HG02943 (cell line): ENCODE measurements at regions not wholly inside any gene's neighbourhood (a gene's known extent, or its start where the extent isn't known, plus 50 kb on each side); places are given as distances from the start of the nearest gene placed in this dataset.
A peak's percentile ranks its signal among the peaks of the same experiment; 100 is the strongest.

Experiments used
- ATAC-seq: cut with Tn5 transposase; IDR thresholded peaks from one replicate; pipeline ENCODE4 v1.9.1; 2021; ENCODE audit warnings: mild to moderate bottlenecking, low read depth, moderate library complexity; ENCODE audit not compliant: unreplicated experiment

DNA sequence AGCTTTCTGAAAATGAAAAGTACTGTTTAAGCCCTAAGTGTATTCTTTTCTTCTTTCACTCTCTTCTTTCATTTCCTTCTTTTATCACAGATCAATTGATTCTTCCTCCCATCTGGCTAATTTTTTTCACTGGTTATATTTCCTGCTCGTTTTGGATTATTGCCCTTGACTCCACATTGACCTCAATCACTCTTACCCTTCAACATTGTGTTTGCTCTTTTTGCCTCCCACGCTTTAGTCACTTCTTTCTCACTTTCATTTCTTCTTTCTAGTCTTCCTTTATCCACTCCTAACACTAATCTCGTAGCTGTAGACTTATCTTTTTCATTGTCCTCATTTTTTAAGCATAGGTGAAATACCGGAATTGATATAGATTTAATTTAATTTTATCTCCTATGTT, 320.3 kb upstream of the VRK2 start:
- no peak for ATAC-seq

DNA sequence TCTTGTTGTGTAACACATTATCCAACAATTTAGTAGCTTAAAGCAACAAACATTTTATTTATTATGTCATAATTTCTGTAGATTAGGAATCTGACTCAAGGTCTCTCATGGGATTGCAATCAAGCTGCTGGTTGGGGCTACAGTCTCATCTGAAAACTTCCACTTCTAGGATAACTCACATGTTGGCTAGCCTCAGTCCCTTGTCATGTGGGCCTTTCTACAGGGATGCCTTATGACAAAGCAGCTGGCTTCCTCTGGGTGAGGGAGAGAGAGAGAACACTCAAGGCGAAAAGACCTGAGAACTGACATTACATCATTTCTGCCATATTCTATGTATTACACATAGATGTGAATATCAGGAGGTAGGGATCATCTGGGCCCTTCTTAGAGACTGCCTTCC, 317.9 kb upstream of the VRK2 start:
- ATAC-seq, result no peak

DNA sequence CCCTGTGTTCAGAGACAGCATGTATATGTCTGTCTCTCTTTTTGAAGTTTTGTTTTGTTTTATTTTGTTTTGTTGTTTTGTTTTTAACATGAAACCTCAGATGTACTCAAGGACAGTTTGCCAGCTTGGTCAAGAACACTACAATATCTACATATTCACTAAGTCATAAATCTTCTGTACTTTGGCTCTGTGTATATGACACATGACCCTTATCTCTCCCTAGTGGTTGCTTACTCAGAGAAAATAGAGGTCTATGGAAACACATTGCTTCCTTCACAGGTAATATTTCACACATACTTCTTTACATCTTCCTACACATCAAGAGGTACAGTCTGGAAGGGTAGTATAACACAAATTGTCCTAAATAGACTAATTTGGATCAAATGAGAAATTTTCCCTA, 312.6 kb upstream of the VRK2 start:
- ATAC-seq, result no peak

DNA sequence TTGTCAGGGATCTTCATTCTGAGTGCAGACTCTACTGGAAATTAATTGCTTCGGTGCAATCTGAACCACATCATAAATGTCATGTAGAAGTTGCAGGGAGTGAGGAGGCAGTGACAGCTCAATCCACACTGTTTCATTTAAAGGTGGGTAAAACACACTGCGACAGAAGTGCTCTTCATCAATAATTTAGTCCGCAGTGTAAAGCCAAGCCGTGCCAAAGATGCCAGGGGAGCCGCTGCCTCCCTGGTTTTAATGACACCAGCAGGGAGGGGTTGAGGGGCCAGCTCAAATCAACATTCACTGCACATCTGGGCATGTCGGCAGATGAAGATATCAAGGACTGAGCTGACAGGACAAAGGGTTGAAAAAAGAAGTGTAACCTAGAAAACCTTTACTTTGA, 305.7 kb upstream of the VRK2 start:
- ATAC-seq, result no peak

DNA sequence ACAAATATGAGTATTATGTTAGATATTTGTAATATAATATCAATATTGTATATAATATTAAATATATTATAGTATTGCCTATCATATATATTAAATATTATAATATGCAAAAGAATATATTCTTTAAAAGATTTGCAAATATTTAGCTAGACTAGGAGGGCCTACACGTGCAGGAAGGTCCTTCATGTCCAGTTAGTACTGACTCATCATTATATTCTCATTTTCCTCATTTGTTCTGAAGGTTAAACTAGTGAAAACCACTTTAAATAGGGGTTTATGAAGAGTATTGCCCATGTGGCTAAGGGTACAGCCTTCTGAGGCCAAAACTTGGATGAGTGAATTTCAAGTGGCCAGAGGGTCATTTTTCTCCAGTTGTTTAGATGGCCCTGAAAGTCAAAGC, 293.0 kb upstream of the VRK2 start:
- ATAC-seq, result no peak

DNA sequence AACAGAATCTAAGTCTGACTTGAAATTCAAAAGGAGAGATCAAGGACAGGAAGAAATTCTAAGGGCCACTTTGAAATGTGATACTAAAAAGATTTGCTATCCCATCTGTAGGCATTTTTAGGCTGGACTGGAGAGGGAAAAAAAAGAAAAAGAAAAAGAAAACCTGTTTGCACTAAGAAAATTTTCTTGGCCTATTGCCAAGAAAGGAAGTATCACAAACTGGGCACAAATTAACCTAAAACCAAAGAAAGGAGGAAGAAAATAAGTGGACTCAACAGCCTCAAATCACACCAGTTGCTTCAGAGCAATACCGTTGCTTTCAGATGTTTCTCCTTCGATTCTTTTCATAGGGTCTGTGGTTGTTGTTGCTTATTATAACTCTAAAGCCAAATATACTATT, 287.9 kb upstream of the VRK2 start:
- no peak for ATAC-seq

DNA sequence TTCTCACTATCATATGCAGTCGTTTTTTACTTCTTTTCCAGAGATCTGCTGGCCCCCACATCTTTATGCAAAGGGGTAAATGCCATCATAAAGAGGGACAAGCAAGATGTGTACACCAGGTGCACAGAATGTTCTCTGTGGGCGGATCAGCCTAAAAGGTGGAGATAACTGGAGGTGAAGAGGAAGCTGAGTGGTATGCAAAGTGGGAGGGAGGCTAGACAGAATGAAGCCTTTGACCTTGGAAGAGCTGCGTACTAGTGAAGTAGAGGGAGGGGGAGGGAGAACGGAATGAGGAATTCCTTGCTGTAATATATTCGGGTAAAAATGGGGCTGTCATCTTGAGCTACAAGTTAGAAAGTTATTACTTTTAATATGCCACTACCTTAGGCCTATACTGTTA, 287.5 kb upstream of the VRK2 start:
- no peak for ATAC-seq

DNA sequence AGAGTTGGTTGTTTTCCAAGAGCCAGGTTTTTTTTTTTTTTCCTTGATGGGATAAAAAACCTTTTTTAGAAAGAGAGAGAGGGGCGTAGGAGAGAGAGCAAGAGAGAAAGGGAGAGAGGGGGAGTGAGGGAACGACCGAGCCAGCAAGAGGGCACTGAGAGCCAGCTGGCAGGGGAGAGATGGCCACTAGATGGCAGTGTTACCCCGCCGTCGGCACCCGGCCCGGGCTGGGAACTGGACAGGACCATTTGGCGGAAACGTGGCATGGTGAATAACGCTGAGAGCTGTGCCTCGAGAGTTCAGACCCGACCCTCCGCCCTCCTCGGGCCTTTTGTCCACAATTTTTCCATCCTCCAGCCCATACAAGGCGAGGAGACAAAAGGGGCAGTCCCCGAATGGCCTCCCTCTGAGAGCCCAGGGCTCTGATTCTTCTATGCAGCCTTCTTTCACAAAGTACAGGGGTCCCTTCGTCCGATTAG, 286.7 kb upstream of the VRK2 start:
- peak; percentile 92 for ATAC-seq

DNA sequence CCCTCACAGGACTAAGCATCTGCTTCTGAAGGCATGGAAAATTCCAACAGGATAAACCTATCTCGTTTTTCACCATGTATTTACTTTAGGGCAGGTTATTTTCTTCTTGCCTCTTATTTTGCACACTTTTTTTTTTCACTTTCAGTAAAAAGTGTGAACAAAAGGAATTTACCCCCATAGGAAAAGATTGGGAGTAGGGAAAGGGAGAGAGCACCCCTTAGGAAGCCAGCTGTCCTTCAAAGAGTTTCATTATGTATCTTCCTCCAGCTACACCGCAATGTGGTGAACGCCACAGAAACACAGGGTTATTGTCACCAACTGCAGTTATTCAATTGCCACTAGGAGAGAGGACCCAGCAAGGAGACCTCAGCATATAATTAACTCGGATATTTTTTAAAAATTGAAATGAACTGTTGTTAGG, 286.2 kb upstream of the VRK2 start:
- ATAC-seq, result no peak

DNA sequence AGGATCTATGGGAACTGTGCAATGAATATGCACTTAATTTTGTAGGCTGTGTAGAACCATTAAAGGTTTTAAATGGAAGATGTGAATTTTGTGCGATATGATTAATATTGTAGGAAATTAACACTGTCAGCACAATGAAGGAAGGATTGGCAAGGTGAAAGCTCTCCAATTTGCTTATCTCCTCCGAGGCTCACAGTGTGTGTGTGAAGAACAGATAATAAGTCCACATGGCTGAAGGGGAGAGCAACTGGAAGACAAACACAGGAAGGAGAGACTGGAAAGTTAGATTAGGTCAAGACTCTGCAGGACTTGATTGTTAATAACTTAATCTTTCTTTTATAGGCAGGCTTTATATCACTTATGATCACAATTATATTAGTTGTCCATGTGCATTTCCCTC, 269.7 kb upstream of the VRK2 start:
- ATAC-seq, result no peak

DNA sequence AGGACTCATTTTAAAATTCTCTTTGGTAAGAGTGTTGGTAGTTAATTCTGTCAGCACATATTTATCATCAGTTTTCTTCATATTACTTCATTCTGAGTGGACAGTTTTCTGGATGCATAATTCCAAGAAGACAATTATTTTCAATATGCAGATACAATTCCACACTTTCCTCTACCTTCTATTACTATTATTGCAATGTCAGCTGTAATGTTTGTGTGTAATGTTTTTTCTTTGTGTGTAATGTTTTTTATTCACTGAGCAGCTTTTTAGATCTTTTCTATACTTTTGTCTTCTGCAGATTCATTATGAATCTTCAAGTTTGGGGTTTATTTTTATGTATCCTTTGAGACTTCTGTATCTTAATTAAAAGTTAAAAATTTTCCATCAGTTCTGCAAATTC, 264.0 kb upstream of the VRK2 start:
- ATAC-seq, result no peak

DNA sequence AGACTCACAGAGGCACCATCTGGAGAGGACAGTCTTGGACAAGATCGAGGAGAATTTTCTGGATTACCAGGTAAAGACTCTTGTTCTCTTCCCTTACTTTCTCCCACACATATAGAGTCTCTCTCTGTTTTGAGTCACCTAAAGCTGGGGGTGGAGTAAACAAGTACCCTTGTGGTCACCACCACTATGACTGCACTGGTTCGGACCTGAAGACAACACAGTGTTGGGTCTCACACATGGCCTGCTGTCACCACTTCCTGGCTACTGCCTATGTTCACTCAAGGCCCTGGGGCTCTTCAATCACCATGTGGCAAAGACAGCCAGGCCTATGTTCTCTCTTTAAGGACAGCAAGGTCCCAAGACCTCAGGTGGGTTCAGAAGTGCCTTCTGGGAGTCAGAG, 253.3 kb upstream of the VRK2 start:
- ATAC-seq, result no peak

DNA sequence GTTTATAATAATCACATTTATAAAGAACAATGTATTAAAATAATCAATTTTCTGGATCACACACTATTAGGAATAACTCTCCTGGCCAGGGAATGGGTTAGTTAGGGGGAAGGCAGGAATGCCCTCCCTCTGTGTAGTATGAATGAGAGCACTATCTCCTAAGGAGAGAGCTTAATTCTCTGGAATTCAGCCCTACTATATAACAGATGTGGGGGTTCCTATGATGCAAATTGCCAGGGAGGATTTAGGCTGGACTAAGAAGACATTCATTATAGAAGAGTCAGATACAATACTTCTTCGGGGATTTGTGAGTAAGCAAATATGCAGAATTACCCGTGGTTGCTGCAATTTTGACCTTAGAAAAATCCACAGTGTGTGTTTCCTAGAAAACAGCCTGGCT, 250.1 kb upstream of the VRK2 start:
- ATAC-seq, result no peak

DNA sequence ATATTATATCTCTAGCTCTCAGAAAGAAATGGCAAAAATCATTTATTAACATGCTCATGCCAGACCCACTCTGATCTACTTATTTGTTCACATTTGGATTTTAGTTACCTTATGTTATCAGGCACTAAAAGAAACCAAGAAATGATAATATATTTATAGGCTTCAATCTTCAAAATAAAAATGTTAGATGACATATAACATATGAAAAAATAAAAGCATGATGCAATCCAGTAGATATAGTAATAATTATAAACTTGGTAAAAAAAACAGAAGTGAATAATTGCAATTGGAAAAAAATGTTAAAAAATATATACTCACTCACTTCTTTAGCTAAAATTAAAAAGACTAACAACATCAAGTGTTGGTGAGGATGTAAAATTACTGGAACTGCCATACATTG, 248.3 kb upstream of the VRK2 start:
- ATAC-seq, result no peak

DNA sequence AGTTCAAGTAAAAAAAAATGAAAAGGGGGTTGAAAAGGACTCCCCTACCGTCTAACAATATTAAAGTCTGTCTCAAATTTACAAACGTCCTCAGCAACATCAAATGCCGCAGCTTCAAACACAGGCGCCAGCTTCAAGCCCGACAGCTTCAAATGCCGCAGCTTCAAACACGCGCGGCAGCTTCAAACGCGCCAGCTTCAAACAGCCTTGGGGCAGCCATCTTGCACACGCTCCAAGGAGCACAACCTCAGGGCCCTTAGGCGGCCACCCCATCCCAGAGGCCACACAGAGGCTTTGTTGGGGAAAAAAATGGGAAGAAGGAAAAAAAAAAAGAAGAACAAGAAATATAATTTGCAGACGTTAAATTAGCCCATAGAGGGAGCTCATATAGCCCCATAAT, 244.4 kb upstream of the VRK2 start:
- ATAC-seq, result no peak

DNA sequence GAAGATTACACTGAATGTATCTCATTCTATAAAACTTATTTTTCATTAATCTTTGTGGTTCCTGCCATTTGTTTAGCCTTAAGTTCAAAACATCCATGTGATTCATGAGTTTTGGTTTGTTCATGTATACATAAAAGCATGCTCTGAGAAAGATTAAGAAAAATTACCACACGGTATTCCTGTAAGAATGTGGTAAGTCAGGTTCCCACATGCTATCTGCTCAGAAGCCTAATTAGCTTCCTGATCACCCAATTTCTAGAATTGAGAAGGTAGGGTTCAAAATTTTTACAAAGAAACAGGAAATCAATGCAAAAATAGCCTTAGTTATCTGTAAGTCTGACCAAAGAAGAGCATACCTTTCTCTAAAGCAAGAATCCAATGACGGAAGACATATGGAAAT, 241.6 kb upstream of the VRK2 start:
- no peak for ATAC-seq

DNA sequence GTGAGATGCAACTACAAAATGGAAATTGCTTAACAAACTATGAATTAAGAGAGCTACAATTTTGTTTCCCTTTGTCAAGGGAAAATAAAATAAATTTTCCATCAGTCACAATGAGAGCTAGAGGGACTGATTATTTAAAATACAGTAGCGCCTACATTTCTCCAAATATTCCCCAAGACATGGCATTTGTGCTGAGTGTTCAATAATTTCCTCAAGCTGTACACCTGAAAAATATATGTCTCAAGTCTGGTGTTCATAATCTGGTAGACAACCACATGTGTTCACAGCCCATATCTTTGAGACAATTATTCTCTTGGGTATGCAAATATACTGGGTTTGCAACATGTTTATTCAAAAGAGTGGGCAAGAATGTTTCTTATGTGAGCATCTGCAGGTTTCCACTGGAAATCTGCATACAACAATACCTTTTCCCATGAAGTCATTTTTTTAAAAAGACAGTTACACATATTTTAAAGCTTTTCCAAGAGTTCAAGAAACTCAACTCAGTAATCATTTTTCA, 240.1 kb upstream of the VRK2 start:
- ATAC-seq, result no peak

DNA sequence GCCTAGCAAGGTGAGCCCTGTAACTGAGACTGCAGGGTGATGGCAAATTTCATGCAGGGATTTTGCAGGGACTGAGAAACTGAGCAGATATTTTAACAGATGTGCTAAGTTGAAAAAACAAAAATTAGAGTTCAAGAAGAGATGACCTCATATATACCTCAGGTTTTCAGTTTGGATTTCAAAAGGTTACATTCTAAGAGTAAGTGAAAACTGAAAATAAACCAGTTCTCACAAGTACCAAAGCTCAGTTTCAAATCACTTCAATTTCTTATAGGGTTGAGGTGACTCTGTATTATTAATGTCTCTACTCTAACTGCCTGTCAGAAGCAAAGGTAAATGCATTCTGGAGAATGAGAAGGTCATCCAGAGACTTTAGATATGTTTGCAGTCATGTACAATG, 237.4 kb upstream of the VRK2 start:
- peak; percentile 93 for ATAC-seq

DNA sequence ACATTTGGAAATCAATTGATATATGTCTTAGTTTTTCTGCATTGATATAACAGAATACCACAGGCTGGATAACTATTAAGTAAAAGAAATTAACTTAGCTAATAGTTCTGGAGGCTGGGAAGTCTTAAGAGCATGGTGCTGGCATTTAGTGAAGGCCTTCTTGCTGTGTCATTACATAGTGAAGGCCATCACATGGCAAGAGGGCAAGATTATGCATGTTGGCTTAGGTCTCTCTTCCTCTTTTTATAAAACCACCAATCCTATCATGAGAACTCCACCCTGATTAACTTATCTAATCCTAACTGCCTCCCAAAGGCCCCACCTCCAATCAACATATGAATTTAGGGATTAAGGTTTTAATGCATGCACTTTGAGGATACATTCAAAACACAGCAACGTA, 225.5 kb upstream of the VRK2 start:
- ATAC-seq, result no peak

DNA sequence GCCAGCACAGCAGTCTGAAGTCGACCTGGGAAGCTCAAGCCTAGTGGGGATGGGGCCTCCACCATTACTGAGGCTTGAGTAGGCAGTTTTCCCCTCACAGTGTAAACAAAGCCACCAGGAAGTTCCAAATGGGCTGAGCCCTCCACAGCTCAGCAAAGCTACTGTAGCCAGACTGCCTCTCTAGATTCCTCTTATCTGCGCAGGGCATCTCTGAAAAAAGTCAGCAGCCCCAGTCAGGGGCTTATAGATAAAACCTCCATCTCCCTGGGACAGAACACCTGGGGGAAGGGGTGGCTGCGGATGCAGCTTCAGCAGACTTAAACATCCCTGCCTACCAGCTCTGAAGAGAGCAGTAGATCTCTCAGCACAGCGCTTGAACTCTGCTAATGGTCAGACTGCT, 218.4 kb upstream of the VRK2 start:
- no peak for ATAC-seq

DNA sequence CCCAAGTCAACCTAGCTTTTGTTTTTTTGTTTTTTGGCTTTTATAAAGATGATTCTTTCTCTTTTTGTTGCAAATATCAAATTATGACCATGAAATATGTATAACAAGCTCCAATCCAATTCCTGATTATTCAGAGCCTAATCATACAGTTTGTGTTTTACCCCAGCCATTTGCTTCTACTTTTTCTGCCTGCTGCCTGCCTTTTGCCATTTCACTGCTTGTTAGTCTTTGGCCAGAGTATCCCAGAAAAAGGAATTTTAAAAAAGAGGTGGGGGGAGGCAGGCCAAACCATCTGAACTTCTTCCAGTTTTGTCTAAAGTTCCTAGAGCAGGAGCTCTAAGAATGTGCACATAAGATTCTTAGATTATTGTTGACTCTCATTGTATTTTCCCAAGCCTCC, 211.9 kb upstream of the VRK2 start:
- no peak for ATAC-seq

DNA sequence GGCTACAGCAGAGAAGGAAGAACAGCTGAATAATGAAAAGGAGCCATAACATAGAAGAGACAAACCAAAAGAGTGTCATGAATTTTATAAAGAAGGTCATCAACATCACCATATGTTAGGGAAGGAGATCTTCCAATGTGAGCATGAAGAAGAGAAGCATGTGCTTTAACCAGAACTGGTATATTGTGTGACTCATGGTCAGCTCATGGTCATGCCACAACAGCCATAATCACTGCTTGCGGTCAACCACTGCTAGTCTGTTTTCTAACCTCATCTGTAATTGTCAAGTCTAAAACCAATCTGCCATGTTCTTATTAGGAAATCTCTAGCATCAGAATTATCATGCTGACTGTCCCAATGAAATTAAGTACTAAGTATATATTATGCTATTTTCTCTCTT, 204.1 kb upstream of the VRK2 start:
- ATAC-seq, result no peak

DNA sequence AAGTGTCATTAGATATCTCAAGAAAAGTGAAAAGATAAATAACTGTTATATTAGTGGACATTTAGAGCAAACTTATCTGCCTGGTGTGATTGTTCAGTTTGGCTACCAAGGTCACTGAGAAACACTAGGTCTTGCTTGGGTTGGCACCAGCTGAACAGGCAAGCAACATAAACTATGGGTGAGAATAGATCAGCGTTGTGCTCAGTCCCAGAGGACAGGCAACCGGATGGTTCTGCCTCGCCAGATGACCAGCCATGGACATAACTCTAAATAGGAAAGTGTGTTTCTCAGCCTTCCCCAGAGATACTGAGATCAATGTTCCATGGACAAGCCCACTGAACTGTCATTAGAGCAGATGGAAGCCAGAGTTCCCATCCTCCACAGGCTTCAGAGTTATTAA, 203.4 kb upstream of the VRK2 start:
- no peak for ATAC-seq
